Spleen (tissue), 11 donors: ENCODE measurements at regions not wholly inside any gene's neighbourhood (a gene's known extent, or its start where the extent isn't known, plus 50 kb on each side); places are given as distances from the start of the nearest gene placed in this dataset.

Source experiments
- DNase-seq: peaks from one replicate; pipeline ENCODE4 v3.0.0-alpha.2; 2020
- H3K27ac ChIP-seq, 8 donors: fragments of 200-600 bp; sonication (generic) in 7 of 8; 1 replicate in 4 of 8; 2 replicates in 4 of 8; pipeline versions ENCODE4 v1.5.0 to v1.8.0; 2016 to 2021; ENCODE audit warnings: inconsistent platforms in 4 of 8, mild to moderate bottlenecking in 4 of 8, moderate library complexity in 1 of 8
- H3K27me3 ChIP-seq, 7 donors: fragments of 200-600 bp; sonication (generic) in 6 of 7; replicated peaks in 1 of 7; 1 replicate in 4 of 7; 2 replicates in 3 of 7; pipeline versions ENCODE4 v1.5.0 to v1.8.0; 2016 to 2021; ENCODE audit warnings: inconsistent platforms in 3 of 7, mild to moderate bottlenecking in 1 of 7
- H3K36me3 ChIP-seq, 6 donors: fragments of 200-600 bp; sonication (generic) in 5 of 6; 1 replicate in 4 of 6; 2 replicates in 2 of 6; pipeline versions ENCODE4 v1.5.0 to v1.8.0; 2016 to 2021; ENCODE audit warnings: inconsistent platforms in 2 of 6
- H3K4me1 ChIP-seq, 6 donors: fragments of 200-600 bp; sonication (generic) in 5 of 6; 1 replicate in 3 of 6; 2 replicates in 3 of 6; pipeline versions ENCODE4 v1.5.0 to v1.8.0; 2016 to 2021; ENCODE audit warnings: inconsistent platforms in 3 of 6
- H3K4me3 ChIP-seq, 8 donors: fragments of 200-600 bp; sonication (generic) in 7 of 8; 1 replicate in 4 of 8; 2 replicates in 4 of 8; pipeline versions ENCODE4 v1.5.0 to v1.8.0; 2016 to 2021; ENCODE audit warnings: inconsistent platforms in 4 of 8, mild to moderate bottlenecking in 4 of 8, moderate library complexity in 2 of 8
- H3K9me3 ChIP-seq, 8 donors: fragments of 200-600 bp; sonication (generic) in 7 of 8; 1 replicate in 4 of 8; 2 replicates in 4 of 8; pipeline versions ENCODE4 v1.5.0 to v1.8.0; 2016 to 2021; ENCODE audit warnings: inconsistent platforms in 4 of 8
- CTCF ChIP-seq, 11 experiments: fragments of 200-600 bp in 7 of 11; fragments of 450-650 bp in 4 of 11; sonication (generic) in 4 of 11; IDR thresholded peaks in 8 of 11; conservative IDR thresholded peaks in 3 of 11; 1 replicate in 7 of 11; 2 replicates in 4 of 11; pipeline versions ENCODE4 v1.4.0 to v1.8.0; 2016 to 2021; ENCODE audit warnings: antibody characterized with exemption in 11 of 11, inconsistent platforms in 4 of 11, mild to moderate bottlenecking in 1 of 11
- POLR2A ChIP-seq, 3 donors: fragments of 450-650 bp; IDR thresholded peaks; one replicate each; pipeline ENCODE4 v1.5.1; 2017; ENCODE audit warnings: antibody characterized with exemption in 3 of 3, mild to moderate bottlenecking in 1 of 3
- POLR2AphosphoS5 ChIP-seq, 3 donors: sonication (generic); formaldehyde crosslinking; IDR thresholded peaks; one replicate each; pipeline ENCODE4 v1.5.1; 2017; ENCODE audit warnings: antibody characterized with exemption in 3 of 3
- WGBS, 5 donors: extraction: QIAGEN DNeasy Blood & Tissue Kit in 3 of 5; methylation state at CpG; one replicate each; pipeline versions ENCODE4 v1.1.5 to v1.1.7; 2013 to 2018; 5-methylcytosine and 5-hydroxymethylcytosine counted together
- intact Hi-C: fragments of 100-400 bp; cut with DNase I; formaldehyde crosslinking; loops from one replicate; pipeline ENCODE4 v1.15.0; 2023; ENCODE audit warnings: low total_unique reads
- donor health status: healthy with polysubstance abuse.
- donor health status: DM: no; HTN: no; CAD: no; lungs with moderate emphysema.
- donor health status: DM: no; HTN: no; CAD: no.
- donor health status: Bipolar disorder and iron deficiency.
- donor health status: healthy.
- donor health status: DM: no; HTN: no; CAD: no.
- donor health status: DM: yes; HTN: yes; CAD: no.

GRCh38 chr3:83928391-83928790, 1030.4 kb upstream of the CADM2 start:
- intact Hi-C loops, result no loop called here
- TF ChIP-seq POLR2AphosphoS5 (IDR thresholded peaks at IDR 0.05), result no peak
- no peak for TF ChIP-seq POLR2A (IDR thresholded peaks at IDR 0.05)
- no peak for TF ChIP-seq CTCF (IDR thresholded peaks at IDR 0.05 in 8 of 11, conservative IDR thresholded peaks at IDR 0.05 in 3 of 11)
- Histone ChIP-seq H3K4me3 (no peak overlapping the region), H3K36me3 (no peaks in the 10 kb centered on the region), H3K4me1 (no peaks in the 10 kb centered on the region), H3K27ac (no peak overlapping the region), H3K27me3 (no peaks in the 10 kb centered on the region), H3K9me3 (peaks cover 2 to 73% (median 56%) of the 10 kb centered on the region in 8 donors)
- DNase-seq, result no peak
- 60 to 72% (median 62%) methylated on average over 3 of the region's 3 CpGs for WGBS, 5 donors

- Histone ChIP-seq H3K9me3 (peaks cover 2 to 76% (median 56%) of the 10 kb centered on the region in 8 donors), H3K4me1 (no peaks in the 10 kb centered on the region), H3K27me3 (no peaks in the 10 kb centered on the region), H3K4me3 (no peak overlapping the region), H3K27ac (no peak overlapping the region), H3K36me3 (no peaks in the 10 kb centered on the region)
- intact Hi-C loops, result no loop called here
- no peak for DNase-seq
- no peak for TF ChIP-seq POLR2A (IDR thresholded peaks at IDR 0.05)
- TF ChIP-seq CTCF (IDR thresholded peaks at IDR 0.05 in 8 of 11, conservative IDR thresholded peaks at IDR 0.05 in 3 of 11), result no peak
- TF ChIP-seq POLR2AphosphoS5 (IDR thresholded peaks at IDR 0.05), result no peak
- 74 to 93% (median 80%) methylated on average over 2 of the region's 2 CpGs for WGBS, 5 donors
Measured at GRCh38 chr3:83928903-83929302, 1029.9 kb upstream of the CADM2 start.

- TF ChIP-seq POLR2A (IDR thresholded peaks at IDR 0.05), result no peak
- TF ChIP-seq CTCF (IDR thresholded peaks at IDR 0.05 in 8 of 11, conservative IDR thresholded peaks at IDR 0.05 in 3 of 11), result no peak
- no peak for TF ChIP-seq POLR2AphosphoS5 (IDR thresholded peaks at IDR 0.05)
- DNase-seq, result no peak
- Histone ChIP-seq H3K4me1 (no peaks in the 10 kb centered on the region), H3K27ac (no peak overlapping the region), H3K27me3 (no peaks in the 10 kb centered on the region), H3K4me3 (no peak overlapping the region), H3K36me3 (no peaks in the 10 kb centered on the region), H3K9me3 (peaks cover 0 to 51% (median 37%) of the 10 kb centered on the region in 8 donors)
- intact Hi-C loops, result no loop called here
- 62 to 76% (median 73%) methylated on average over 4 of the region's 4 CpGs for WGBS, 5 donors
Measured at GRCh38 chr3:83934192-83935021, 1024.4 kb upstream of the CADM2 start.

- 67 to 84% (median 70%) methylated on average over 2 of the region's 2 CpGs for WGBS, 5 donors
Measured at GRCh38 chr3:83938491-83938890, 1020.3 kb upstream of the CADM2 start.

More at GRCh38 chr3:83938491-83938890, 1020.3 kb upstream of the CADM2 start:
- no peaks in the 10 kb centered on the region for H3K4me1 ChIP-seq
- peaks cover 0 to 24% (median 8%) of the 10 kb centered on the region in 8 donors for H3K9me3 ChIP-seq
- H3K36me3 ChIP-seq, result no peaks in the 10 kb centered on the region
- no peak overlapping the region for H3K4me3 ChIP-seq
- no peak for TF ChIP-seq POLR2A (IDR thresholded peaks at IDR 0.05)
- H3K27me3 ChIP-seq, result no peaks in the 10 kb centered on the region
- intact Hi-C loops, result no loop called here
- DNase-seq, result no peak
- H3K27ac ChIP-seq, result no peak overlapping the region
